Left lobe of liver (tissue), 2 donors: ENCODE measurements at regions not wholly inside any gene's neighbourhood (a gene's known extent, or its start where the extent isn't known, plus 50 kb on each side); places are given as distances from the start of the nearest gene placed in this dataset.
"Not testable (repeated sequence)": the region's sequence is repeated elsewhere in the genome, so short reads cannot be mapped to it uniquely, and the experiment has no call there.

ENCODE experiments used
- ATAC-seq: fragments of 200-7000 bp; cut with Tn5 transposase; one replicate; pipeline ENCODE4 v1.9.1; 2020; ENCODE audit warnings: mild to moderate bottlenecking, moderate library complexity
- DNase-seq: peaks from one replicate; pipeline ENCODE4 v3.0.0-alpha.2; 2020; ENCODE audit warnings: low spot score
- donor health status: DM: no; HTN: no; CAD: no; lungs with moderate emphysema.
- donor health status: DM: no; HTN: yes; CAD: no.

DNA sequence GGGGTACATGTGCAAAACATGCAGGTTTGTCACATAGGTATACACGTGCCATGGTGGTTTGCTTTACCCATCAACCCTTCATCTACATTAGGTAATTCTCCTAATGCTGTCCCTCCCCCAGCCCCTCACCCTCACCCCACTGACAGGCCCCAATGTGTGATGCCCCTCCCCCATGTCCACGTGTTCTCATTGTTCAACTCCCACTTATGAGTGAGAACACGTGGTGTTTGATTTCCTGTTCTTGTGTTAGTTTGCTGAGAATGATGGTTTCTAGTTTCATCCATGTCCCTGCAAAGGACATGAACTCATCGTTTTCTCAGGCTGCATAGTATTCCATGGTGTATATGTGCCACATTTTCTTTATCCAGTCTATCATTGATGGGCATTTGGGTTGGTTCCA is 232.9 kb upstream of the RASGRP1 start:
- DNase-seq, ATAC-seq: not testable (repeated sequence)

DNA sequence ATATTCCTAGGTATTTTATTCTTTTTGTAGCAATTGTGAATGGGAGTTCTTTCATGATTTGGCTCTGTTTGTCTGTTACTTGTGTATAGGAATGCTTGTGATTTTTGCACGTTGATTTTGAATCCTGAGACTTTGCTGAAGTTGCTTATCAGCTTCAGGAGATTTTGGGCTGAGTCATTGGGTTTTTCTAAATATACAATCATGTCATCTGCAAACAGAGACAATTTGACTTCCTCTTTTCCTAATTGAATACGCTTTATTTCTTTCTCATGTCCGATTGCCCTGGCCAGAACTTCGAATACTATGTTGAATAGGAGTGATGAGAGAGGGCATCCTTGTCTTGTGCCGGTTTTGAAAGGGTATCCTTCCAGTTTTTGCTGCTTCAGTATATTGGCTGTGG is 234.6 kb upstream of the RASGRP1 start:
- ATAC-seq, DNase-seq: not testable (repeated sequence)

DNA sequence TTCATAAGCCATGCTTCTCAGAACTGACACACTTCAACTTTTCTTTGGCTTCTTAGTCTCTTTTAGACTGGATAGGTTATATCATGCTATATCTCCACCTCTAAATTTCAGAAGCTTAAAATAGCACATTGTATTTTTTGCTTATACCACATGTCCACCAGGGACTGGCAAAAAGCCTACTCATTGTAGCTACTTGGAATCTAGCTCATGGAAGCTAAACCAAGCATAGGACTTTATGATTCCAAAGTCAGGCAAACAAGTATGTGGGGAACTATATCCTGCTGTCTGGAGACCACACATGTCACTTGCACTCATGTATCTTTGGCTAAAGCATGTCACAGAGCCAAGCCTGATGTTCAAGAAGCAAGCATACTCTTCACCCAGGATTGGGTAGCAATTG is 245.0 kb upstream of the RASGRP1 start:
- ATAC-seq (no peak), DNase-seq (no peak)

DNA sequence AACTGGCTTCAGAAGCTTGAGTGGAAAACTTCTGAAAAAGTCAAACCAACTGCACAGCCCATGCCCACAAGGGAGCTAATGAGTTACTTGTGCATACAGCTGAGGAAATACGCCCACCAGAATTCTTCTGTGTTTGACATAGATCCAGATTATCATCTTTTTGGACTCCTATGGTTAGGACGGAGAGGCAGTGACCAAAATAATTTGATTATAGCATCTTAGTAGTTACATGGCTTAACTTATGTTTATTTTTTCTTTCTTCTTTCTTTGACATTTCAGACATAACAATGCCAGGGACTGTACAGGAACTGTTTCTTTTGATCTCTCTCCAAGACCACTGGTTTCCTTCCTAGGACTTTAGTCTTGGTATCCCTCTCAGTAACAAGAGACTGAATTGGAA is 246.1 kb upstream of the RASGRP1 start:
- no peak for ATAC-seq
- DNase-seq: no peak

DNA sequence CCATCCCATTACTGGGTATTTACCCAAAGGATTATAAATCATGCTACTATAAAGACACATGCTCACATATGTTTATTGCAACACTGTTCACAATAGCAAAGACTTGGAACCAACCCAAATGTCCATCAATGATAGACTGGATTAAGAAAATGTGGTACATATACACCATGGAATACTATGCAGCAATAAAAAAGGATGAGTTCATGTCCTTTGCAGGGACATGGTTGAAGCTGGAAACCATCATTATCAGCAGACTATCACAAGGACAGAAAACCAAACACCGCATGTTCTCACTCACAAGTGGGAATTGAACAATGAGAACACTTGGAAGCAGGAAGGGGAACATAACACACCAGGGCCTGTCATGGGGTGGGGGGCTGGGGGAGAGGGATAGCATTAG is 249.6 kb upstream of the RASGRP1 start:
- ATAC-seq: not testable (repeated sequence)

DNA sequence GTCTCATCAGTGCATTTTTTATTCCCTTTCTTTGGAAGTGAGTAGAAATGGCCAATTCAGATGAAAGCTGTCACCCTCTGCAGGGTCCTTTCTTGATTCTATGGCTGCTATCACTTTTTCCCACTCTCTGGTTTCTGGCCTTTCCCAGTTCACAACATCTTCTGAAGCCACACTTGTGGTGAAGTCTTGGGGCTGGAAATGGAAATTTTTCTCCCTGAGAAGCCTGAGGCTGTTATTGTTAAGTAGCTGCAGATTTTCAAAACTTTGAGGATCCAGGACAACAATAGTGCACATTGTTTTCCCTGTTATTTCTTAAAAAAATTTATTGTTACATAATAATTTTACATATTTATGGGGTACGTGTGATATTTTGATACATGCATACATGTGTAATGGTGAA is 250.3 kb upstream of the RASGRP1 start:
- DNase-seq: no peak
- no peak for ATAC-seq

More for the DNA sequence above, 249.6 kb upstream of the RASGRP1 start:
- DNase-seq: not testable (repeated sequence)

DNA sequence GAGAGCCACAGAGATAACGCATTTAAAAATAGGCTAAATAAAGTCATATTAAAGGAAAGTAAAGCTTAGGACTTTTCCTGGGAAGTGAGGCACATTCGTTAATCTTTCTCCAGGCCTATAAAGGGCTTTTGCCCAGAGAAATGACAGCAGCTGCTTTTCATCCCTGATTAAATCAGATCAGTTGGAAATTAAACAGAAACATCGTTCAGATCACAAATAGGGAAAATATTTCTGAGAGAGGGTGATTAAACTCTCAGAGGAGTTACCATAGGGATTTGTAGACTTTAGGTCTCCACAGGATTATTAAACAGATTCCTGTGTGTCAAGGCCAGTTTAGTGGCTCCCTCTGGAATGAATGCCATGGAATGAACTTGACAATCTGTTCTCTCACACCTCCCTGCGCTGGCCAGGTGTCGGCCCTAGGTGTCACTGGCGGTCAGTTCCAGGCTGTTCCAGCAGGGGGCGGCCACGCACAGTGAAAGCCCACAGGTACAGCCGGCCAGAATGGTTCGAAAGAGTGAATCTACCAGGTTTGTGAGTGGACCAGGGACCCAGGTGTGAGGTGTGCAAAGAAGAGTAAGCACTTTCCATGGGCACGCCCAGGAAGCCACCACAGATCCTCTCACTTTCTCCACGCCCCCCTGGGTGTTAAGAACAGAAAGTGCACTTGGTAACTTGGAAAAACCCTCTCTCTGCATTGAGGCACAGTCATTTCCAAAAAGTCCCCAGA is 253.0 kb upstream of the RASGRP1 start:
- ATAC-seq: peak; percentile 100
- peak; percentile 86 for DNase-seq

DNA sequence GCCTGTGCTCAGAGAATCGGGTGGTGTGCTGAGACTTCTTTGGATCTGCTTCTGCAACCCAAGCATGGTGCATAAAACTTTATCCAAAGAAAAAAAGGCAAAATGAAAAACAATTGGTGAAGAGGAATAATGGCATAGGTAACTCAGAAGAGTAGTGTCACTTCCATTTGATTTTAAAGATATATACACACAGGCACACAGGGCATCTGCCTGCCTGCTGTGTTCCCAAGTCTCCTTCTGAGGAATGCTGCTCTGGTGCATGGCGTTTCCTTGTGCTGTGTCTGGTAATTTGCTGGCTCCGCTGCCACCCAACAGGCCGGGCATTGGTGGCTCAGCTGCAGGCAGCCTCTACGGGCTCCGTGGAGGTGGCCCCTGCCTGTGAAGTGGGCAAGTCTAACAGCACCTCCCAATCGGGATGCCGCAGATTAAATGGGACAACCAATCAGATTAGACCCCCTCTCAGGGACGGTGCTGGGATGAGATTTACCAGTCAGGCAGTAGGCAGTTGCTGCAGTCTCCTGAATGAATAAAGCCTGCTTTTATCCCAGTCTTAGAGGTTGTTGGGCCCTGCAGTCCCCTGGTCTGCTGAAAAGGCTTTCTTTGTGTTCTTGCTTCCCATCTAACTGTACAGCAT is 253.7 kb upstream of the RASGRP1 start:
- DNase-seq: no peak
- no peak for ATAC-seq

DNA sequence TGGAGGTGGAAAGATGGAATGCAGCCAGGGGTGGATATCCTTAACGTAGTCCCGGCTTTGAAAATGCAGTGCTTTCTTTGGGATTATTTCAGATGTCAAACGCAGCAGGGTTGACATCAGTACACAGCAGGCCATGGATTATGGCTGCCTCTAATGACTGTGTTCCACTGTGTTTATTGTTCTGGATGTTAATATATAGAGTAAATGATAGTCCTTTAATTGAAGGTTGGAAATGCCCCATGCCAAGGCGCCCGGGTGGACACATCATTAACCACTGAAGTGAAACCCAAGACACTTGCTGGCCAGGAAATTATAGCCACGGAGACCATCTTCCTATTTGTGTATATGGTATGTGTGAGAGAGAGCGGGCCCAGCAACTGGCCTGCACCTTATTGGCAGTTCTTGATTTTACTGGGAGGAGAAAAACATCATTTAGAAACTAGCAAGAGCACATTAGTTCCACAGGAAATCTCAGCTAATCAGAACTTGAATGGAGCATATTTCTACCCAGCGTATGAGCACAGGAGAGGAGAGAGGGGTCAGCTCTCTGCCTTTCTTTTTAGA is 254.9 kb upstream of the RASGRP1 start:
- ATAC-seq (no peak), DNase-seq (no peak)

DNA sequence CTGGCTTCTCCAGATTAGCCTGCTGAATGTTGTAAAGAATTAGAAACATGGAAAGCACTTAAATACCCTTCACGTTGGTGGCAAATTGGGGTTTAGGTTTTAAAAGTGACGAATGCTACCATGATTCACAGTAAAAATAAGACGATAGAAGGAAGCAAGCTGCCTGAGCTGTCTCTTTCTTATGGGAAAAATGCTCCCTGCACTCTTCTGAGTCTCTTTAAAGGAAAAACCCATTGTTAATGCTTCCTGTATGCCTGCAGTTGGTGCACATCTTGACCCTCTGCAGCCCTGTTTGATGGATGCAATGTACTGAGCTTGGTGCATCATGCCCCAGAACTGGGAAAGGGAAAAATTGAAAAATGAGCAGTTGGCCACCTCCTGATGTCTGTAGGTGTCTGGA is 258.6 kb upstream of the RASGRP1 start:
- no peak for DNase-seq
- no peak for ATAC-seq

DNA sequence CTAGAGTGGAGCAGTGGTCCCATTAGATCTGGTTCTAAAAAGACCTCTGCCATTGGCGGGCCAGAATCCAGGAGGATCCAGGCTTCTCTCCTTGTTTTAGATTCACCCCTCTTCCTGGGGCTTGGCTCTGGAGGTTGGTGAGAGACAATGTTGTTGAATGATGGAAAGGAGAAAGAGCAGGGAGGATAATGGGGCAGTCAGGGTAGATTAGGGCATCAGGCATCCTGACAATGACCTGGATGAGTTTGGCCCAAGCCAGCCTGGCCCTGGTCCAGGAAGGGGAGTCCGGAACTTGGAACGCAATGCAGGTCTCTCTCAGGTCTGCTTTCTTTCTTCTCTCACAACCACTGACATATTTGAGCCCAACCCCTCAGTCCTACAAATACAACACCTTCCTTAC is 260.1 kb upstream of the RASGRP1 start:
- ATAC-seq (no peak), DNase-seq (no peak)

DNA sequence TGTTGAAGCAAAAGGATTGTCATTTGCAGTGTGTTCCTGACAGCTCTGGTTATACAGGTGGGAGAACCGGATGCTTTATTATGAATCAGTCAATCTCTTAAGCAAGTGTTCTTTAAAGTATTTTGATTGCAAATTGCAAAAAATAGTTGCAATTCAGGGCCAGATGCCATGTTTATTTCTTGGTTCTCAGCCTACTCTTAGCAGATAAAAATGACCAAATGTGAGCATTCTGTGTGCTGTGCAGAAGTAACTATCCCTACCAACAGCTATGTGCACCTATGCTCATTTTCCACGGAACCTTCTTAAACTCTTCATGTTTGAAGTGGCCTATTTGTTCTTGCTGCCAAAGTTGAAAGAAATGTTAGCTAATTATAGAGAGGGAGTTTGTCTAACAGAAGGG is 262.3 kb upstream of the RASGRP1 start:
- DNase-seq (no peak), ATAC-seq (no peak)

DNA sequence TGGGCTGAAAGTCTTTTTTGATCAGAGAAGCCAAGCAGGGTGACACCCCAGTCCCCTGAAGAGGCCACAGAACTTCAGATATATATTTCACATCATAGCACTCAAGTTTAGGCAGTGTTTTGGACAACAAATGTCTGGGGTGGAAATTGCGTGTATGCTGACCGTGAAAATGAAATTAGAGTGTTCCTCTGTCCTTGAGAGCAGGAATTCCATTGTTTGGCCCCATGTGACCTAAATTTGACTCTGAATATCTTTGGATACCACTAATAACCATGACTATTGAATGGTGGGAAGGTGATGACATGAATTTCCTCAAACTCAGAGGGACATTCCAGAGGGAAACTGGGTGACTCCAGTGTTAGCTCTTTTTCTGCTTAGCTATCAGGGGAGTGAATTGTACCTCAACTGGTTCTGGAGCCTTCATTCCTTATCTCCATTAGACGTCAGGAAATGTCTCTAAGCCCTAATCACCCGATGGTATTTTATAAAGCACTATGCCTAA is 263.5 kb upstream of the RASGRP1 start:
- peak; percentile 36 for ATAC-seq
- DNase-seq: no peak

DNA sequence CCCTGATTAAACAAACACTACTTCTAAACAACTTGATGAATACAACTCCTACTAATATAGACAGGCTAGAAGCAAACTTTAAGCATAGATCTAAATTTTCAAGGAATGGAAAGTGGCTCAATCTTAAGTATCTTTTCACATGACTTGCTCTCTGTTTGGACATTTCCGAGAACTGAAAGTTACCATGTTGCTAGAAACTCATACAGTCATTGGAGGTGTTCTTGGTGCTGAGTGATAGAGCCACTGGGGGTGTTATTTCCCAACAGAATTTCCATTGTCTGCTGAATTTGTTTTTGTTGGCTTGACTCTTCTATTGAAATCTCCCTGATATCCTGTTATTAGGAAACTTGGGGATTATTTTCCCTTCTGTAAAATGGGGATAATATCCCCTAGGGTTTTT is 264.5 kb upstream of the RASGRP1 start:
- ATAC-seq (no peak), DNase-seq (no peak)

DNA sequence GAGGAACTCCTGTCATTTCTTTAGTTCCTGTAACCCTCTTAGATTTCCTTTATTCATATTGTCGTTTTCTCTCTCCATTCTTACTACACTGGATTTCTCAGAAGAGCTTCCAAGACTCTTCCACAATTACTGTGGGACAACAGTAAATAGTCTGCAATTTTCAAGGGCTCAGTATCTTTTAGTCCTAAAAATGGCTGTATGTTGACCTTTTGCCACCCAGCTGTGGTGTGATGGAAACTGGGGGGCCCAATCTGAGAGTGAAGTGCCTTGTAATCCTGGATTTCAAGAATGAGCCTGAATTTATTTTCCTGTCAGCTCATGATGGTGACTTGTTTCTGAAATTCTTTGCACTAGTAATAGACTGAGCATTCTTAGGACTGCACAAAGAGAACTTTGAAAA is 277.6 kb upstream of the RASGRP1 start:
- ATAC-seq (no peak), DNase-seq (no peak)

DNA sequence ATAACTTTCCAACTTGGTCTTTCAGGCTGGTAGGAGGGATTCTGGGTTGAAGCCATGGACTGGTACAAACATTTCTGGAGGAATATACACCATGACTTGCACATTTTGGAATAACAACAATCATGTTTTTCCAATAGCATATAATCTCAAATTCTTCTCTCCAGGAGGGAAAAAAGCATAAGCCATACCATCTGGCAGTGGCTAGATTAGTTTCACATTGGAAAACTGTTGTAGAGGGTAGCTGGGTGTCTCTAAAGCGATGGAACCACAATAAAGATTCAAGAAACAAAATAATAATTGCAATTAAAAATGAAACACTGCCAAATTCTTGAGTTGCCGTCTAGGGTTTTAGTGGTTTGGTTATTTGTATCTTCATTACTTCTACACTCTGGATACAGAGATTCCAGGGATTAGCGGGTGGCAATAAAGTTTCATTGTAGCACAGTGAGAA is 278.5 kb upstream of the RASGRP1 start:
- ATAC-seq (no peak), DNase-seq (no peak)

DNA sequence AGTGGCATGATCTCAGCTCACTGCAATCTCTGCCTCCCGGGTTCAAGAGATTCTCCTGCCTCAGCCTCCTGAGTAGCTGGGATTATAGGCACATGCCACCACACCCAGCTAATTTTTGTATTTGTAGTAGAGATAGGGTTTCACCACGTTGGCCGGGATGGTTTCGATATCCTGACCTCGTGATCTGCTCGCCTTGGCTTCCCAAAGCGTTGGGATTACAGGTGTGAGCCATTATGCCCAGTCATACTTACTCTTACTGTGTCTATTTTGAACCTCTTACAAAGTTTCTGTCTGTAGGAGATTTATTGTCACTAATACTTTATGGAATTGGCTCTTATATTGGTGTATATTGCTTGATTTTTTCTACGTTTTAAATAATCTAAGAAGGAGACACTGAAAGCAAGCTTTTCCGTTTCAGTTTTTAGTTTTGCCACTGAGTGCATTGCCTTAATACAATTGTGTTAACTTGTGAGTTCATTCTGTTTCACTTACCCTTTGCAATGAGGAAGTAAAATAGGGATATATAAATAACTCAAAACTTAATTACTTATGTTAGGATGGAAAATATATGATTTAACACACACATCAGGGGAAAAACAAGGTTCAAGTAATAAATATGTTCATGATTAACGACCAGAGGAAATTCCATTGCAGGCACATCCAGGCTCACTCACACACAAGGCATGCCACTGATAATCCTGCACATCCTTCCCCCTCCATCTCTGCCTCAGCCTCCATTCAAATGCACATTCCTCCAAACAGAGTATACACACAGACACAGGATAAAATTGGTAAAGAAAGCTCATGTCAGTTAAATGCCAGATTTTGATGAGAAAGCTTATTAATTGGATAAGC is 279.3 kb upstream of the RASGRP1 start:
- ATAC-seq: no peak
- no peak for DNase-seq

DNA sequence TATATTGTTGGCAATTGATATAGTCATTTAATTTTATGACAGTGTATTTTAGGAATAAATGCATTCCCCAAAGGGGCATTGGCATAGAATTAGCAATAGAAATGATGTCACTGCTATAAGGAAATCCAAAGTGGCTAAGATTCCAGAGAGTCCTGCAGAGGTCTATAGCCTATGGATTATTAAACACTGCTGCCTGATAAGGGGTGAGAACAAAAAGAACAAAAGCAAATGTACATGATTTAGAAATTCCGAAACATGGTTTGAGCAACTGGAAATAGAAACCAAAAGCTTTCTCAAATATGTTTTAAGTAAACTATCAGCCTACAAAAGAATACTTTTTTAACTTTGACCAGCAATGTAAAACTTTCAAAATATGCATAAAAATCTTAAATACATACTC is 280.1 kb upstream of the RASGRP1 start:
- DNase-seq (no peak), ATAC-seq (no peak)

DNA sequence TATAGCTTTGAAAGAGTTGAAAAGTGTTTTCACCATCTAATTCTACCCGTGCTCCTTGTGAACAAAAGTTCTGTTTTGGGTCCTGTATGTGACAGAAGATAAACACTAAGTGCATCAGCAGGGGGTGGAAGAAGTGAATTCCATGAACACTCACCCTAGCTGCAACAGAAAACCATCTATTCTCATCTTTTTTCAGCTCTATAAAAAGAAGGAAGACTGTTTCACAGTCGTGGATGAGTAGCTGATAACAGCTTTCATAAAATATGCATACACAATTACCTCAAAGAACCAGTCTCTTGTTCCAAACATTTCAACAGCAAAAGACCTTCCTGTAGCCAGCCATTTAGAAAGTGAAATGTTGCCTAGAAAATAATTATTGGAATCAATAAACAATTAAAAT is 281.7 kb upstream of the RASGRP1 start:
- DNase-seq: no peak
- ATAC-seq: no peak

DNA sequence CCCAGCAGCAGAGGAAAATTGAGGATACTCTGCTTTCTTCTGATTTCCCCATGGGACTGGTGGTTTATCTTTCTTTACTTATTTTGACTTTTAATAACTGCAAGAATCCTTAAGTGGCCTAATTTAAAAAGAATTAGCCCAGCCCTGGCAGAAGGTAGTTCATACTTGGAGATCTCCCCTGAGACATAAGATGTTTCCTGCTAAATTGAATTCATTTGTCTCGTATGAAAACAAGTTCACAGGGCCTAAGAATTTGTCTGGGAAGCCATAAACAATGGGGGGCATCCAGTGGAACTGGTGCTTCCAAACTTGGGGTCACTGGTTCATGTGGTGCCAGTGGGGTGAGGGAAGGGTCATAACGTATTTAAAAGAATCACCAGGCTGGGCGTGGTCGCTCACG is 283.1 kb upstream of the RASGRP1 start:
- DNase-seq (no peak), ATAC-seq (no peak)

DNA sequence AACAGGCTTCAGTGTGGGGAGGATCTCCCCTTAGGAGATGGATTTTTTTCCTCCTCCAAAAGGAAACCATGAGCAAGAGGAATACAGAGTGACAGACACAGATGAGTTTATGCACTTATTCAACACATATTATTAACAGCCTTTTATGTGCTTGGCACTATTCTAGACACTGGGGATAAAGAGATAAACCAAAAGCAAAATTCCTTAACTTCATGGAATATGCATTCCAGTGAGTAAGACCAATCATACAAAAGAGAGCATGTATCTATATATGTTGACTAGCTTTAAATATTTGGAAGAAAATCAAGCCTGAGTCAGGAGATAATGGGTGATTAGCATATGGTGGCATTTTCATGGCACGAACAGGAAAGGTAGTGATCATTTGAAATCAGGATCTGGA is 284.4 kb upstream of the RASGRP1 start:
- DNase-seq (no peak), ATAC-seq (no peak)
